AG20443 (cell line): ENCODE measurements at regions not wholly inside any gene's neighbourhood (a gene's known extent, or its start where the extent isn't known, plus 50 kb on each side); places are given as distances from the start of the nearest gene placed in this dataset.

Experiments used
- DNase-seq: peaks from one replicate; pipeline ENCODE4 v3.0.0; 2012; ENCODE audit warnings: low spot score, mixed read lengths

DNA sequence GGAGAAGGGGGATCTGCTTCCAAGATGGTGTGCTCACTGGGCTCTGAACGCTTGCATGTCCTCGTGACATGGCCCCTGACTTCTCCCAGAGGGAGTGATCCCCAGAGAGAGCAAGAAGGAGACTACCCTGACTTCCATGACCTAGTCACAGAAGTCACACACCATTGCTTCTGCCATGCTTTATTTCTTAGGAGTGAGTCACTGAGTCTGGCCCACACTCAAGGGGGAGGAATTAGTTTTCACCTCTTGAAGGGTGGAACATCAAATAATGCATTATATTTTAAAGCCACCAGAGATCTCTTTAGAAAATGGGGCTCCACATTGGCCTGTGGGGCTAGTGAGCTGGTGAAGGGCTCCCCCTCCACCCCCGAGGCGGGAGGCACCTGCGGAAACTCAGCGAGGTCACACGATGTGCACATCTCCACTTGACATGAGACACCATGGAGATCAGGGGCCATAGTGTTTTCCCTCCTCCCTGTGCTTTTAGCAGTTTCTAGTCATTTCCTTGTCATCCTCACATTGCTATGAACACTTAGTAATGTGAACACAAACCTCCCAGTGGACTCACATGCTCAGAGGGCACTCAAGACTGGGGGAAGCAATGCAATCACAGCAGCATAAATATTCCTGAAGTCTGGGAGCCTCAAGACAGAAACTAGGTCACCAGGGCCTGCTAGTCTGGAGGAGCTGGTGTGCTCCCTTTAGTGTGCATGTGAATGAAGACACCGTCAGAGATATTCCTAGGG is 87.4 kb upstream of the FZD10 start:
- DNase-seq: no peak

DNA sequence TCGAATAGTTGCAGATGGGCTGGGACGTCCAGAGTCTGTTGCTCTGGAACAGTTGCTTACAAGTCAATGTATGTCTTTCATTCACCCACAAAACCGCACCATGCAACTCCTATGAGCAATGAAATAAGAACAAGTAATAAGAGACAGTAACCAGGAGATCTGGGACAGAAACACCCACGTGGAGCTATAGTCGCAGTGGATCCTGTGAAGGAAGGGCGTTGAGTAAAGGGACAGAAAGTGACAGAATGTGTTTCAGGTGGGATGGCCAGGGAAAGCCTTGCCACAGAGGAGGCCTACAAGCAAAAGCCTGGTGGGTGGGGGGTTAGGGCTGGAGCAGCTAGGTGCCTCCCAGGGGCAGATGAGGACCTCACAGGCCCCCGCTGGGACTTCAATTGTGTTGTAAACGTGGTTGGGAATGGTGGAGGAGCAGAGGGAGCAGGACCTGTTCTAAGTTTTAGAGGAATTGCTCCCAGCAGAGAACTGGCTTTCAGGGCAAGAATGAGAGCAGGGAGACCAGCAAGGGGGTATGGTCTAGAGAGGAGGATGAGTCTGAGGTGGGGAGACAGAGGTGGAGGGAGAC is 86.7 kb upstream of the FZD10 start:
- DNase-seq: no peak

DNA sequence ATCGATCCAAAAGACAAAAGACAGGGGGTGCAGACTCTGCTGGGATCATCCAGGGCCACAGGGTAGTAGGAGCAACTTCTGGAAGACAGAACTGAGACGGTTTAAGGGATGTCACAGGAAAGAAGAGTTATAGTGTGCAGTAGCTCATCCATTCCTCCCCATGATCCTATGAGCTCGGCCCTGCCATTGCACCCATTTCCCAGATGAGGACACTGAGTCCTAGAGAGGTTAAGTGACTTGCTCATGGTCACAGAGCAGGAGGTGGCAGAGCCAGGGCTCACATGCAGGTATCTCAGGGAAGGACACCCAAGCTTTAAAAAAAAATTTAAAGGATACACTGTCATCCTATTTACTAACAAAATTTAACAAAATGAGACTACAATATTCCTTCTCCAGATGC is 86.1 kb upstream of the FZD10 start:
- no peak for DNase-seq

DNA sequence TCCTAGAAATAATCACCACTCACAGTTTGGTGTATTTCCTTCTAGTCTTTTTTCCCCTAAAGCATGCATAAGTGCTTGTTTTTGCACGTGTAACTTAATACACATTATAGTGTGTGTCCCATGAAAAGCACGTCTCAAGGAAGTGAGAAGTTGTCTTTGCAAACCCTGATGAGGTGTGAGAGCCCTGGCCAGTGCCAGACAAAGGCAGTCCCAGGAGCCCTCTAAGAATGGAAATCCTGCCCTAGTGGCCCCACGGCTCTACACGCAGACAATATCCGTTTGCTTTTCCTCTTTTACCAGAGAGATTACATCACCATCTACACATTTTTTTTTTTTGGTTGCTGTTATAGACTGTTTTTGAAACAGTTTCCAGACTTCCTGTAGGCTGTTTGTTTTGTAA is 85.5 kb upstream of the FZD10 start:
- no peak for DNase-seq

DNA sequence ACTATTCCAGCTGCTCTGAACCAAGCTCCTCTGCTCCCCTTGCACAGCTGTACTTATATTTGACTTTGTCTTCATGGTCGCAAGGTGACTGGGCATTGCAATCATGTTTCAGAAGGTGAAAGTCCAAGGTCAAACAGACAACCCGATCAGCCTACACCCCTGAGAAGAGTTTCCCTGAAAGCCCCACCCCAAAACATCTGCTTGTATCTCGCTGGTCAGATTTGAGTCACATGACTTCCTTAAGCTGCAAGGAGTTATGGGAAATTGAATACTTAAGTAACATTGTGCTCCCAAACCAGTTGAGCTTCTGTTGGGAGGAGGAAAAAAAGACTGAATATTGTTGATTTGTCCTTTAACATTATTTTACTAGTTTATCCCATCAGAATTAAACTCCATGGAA is 83.4 kb upstream of the FZD10 start:
- no peak for DNase-seq

DNA sequence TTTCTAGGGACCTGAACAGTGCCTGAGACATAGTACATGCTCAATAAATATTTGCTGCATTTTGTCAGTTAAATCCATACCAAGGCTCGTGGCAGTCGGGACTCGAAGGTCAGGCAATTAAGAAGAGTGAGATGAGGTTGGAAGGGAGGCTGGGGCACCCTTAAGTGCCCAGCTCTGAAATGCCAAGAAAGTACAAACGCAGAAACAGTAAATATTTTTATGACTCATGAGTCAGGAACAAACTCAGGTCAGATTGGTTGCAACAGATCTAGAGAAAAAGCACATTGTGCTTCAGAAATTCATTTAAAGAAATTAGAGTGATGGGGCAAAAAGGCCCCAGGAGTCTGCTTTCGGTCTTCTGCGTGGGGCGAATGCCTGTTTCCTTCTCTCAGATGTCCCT is 83.0 kb upstream of the FZD10 start:
- DNase-seq: no peak

DNA sequence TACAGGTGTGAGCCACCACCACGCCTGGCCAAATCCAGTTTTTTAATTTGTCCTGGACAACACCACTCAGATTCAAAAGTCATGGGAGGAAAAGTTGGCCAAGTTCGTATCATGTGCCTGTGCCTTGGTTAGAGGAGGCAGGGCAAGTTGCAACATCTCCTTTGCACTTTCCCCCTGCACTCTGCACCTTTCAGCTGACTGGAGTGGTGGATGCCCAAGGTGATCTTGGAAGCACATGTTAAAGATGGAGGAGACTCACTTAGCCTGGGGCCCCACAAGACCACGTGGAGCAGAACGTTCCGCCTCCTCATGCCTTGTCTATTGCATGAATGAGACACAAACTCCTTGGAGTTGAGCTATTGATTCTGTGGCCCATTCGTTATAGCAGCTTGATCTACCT is 82.1 kb upstream of the FZD10 start:
- no peak for DNase-seq

DNA sequence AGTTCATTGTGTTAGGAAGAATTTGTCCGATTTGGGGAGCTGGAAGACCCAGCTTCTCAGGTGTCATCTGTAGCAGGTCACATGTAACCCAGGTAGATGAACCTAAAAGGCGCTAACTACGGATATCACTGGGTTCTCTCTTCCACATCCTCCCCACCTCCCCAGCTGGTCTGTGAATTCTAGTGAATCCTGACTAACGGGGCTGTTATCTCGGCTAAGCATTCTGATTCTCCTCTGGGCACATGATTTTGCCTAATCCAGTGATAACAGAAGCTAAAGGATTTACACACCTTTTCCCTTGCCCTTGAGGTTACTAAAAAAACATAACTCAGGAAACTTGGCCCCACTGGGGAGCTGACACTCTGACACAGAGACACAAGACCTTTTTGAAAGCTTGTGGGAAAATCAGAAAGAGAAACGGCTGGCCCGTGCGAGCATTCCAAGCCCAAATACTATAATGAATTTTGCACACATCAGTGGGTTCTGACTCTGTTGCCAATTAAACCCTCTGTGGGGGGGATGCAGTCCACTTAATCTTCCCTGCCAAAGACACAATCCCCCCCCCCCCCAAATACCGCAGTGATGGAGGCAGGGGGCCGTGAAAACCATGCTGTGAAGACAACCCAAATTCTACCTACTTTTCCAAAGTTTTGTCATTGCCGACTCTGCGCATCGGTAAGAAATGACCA is 81.0 kb upstream of the FZD10 start:
- no peak for DNase-seq

DNA sequence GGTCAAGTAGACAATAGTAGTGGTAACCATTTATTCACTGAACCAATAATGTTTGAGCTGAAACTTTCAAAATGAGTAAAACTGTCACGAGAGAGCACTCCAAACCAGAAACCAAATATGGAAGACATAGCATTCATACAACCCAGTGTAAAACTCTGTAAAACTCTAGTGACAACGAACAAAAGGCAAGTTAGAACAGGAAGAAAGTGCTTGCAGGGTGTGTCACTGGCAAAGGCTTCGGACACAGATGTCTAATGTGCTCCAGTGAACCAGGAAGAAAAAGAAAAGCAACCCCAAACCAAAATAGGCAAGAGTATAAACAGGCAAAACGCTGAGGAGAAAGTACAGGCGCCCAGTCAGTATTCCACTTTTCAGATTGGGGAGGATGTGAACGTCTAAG is 79.3 kb upstream of the FZD10 start:
- no peak for DNase-seq

DNA sequence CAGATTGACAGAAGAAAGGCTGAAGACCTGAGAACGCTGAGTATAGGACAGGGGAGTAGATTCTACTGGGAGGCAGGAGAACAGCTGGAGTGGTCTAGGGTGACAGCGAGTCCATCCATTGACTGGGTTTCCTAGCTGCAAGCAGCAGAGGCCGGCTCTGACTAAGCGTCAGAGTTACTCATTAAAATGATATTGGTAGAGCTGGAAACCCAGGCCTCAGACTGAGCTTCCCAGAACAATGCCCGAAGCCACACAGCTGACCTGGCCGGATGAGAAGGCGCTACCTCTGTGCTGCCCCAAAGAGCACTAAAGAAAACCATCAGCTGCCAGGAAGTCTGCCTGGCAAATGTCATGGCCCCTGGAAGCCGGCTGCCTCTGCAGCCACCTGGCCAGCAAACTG is 78.5 kb upstream of the FZD10 start:
- no peak for DNase-seq

DNA sequence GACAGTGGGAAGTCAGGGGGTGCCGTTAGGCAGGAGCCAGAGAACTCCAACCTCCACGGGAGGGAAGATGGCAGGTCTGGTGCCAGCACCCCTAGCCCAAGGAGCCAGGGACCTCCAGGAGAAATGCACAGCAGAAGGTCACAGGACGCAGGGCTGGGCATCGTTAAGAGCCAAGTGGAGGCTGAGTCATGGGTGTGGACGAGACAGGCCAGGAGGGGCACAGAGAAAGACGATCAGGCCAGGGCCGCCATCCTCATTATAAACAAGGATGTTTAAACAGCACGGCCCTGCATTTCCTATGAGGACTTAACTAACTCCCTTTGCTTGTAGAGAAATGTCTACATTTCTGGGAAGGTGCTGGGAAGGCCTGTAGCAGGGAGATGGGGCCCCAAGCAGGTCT is 77.9 kb upstream of the FZD10 start:
- no peak for DNase-seq

DNA sequence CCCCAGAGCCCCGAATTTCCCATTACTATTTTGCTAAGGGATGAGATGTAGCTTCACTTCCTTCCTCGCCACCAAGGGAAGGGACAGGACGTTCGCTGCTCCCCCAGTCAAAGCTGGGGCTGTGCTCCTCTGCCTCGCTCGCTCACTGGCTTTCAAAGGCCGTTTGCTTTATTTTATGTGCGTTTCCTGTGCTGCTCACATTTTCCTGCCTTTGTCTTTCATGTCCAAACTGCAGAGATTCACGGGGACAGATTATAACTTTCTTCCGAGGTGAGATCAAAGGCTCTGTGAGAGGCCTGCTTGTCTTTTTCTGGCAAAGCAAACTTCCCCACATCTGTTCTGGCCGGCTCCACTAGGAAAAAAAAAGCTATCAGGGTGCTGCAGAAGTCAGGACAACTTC is 76.0 kb upstream of the FZD10 start:
- no peak for DNase-seq

DNA sequence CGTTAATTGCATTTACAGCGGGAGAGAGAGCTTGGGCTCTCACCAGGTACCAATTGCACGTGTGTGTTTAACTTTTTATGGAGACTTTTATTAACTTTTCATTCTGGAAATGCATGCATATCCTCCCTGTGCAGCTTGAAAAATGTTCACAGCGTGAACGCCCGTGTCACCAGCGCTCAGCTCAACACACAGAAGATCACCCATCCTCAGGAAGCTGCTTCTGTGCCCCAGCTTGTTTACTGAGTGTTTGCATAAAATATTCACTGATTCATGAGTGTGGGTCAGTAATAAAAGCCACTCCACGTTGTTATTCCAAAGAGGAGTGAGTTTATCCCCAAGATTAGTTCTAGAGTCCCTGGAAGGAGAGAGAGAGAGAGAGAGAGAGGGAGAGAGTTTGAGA is 75.5 kb upstream of the FZD10 start:
- DNase-seq: no peak

DNA sequence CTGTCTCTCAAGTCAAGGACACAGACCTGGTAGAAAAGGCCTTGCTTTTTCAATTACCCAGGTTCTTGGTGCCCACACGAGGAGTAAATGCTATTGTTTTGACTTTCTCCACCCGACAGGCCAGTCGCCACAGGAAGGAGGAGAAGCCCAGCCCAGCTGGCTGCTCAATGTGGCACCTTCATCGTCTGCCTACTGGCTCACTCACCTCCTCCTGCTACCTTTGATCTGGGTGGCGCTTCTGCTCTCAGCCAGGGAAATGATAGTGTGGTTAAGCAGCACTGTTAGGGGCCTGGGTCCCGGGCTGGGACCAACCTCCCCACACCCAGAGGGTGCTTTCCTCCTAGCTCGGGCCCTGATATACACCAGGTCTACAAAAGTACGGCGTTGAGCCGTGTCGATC is 75.0 kb upstream of the FZD10 start:
- no peak for DNase-seq

DNA sequence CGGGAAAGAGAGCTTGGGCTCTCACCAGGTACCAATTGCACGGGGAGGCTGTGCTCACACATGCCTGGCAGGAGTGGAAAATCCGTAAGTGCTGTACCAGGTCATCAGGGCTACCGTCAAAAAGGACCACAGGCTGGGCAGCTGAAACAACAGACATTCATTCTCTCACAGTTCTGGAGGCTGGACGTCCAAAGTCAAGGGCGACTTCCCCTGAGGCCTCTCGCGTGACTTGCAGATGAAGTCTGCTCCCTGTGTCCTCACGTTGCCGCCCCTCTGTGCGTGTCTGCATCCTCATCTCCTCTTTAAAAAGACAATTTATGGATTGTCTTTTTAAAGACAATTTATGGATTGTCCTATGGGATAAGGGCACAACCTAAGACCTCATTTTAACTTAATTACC is 73.8 kb upstream of the FZD10 start:
- no peak for DNase-seq

DNA sequence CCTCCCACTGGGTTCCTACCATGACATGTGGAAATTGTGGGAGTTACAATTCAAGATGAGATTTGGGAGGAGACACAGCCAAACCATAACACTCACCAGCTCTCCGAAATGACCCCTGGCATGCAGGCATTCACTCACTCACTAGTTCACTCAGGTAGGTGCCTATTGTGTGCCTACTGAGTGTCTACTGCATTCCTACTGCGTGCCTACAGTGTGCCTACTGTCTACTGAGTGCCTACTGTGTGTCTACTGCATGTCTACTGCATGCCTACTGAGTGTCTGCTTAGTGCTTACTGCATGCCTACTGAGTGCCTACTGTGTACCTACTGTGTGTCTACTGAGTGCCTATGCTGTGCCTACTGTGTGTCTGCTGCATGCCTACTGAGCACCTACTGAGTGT is 71.7 kb upstream of the FZD10 start:
- no peak for DNase-seq

DNA sequence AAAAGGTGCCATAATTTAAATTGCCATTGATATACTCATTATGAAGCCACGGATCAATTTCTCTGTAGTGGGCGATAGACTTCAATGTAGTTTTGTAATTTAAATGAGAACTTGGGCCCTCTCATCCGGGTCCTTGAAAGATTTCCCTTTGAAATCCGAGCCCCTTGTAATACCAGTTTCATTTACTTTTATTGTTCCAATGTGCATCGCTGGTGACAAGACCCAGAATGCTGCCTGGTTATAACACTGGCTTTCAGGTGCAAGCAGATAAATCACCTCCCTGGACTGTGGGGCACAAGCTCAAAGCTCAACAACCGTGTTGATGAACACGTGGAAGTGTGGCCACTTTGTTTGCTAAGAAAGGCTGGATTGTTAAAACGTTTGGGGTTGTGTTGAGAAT is 68.9 kb upstream of the FZD10 start:
- DNase-seq: no peak

DNA sequence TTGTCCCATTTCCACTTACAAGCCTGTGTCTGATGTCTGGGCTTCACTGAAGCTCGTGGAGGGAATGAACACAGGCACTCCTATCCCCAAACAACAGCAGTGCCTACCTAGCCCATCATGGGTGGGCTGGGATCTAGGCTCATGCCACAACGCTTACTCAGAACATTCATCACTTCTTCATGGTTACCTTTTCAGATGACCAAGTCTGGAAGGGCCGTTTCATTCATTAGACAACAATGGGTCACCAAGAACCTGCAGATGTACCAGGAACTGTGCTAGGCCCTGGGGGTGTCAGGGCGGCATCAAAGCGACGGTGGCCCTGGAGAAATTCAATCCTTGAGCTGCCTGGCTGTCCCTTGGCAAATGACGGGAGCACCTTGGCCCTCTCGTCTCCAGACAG is 64.9 kb upstream of the FZD10 start:
- DNase-seq: no peak

DNA sequence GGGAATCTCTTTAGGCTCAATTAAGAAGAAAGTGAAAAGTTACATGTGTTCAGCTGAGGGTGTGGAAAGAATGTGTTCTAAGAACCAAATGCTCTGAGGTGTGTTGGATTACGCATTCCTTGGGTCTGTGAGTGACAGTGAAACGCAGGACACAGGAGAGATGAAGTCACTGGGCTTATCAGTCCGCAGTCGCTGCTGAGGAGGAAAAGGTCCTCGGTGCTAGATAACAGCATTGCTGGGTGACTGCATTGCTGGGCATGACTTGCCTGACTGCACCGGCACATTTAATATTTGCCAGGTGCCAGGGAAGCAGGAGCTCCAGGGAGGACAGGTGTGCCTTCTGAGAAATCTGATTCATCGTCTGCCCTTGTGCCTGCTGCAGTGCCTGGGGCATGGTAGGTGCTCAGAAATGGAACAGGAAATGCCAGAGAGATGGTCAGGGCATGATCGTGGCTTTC is 64.4 kb upstream of the FZD10 start:
- DNase-seq: no peak

DNA sequence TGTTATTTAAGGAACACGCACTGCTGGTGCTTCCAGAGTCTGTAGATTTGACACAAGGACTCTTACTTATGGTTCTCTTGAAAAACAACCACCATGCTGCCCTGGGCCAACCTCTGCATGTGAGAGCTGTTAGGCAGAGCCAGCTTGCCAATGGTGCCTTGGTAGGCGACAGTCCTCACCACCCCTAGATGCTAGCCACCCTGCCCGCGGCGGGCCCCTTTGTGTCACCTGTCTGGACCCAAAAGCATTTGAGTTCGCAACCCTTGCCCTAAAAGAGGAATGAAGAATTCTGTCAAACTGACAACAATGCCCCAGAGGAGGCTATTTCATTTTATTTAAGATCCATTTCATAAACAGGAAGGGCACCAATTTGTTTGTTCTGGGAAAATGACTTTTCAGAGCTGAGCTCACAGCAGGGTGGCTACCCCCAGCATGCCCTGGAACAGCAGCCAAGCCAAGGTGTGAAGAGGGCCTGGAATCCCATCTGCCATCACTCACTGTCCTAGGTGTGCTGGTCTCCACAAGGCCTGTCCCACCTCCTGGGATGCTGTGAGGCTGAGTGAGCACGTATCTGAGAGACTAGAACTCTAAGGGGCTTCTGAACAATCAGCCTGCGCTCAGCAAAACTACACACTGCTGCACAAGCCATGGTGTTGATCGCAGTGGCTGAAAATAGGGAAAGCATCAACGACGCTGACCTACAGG is 63.8 kb upstream of the FZD10 start:
- no peak for DNase-seq

DNA sequence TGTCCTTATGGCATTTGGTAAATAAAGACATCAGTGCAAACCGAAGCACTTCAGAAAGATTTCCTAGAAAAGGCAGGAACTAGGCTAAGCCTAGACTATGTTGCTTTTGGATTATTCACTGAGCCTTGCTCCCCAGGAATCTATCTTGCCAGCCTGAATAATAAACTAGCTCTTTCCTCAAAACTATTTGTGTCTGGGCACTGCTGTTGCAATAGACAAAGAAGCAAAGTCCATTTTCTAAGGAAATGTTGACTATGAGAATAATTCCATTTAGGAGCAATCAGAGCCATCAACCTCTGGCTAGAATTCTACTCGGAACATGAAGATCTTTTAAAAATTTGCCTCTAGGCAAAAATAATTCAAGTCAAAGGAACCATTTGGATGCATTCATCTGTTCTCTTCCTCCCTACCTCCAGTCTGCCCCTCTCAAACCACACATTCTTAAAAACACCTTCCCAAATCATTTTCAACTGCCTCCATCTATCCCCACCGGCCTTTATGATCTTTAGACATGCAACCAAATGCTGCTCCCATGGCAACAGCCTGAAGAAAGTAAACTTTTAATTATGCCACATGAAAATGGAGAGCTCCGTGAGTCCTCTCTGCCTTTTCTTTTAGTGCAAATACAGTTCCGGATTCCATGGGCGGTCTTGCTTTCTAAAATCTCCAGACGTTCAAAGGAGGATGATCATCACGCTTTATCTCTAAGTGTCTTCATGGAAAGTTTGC is 61.5 kb upstream of the FZD10 start:
- no peak for DNase-seq

DNA sequence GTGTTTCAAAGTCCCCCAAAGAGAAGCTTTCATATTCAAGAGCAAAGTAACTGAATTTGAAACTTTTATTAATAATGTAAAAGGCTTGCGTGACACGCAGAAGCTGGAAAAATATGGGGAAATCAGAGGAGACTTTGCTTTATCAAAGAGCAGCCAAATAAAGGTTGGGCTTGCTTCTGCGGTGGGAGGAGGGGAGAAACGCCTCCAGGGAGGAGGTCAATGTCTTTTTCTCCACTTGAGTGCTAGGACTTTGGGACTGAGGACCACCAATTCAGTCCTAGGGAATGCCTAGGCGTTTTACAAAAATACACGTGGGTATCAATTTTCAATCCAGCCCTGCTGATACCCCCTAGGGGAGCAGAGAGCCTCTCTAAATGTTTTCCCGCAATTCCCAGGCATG is 60.9 kb upstream of the FZD10 start:
- no peak for DNase-seq
